DND-41 (cell line): ENCODE measurements at regions not wholly inside any gene's neighbourhood (a gene's known extent, or its start where the extent isn't known, plus 50 kb on each side); places are given as distances from the start of the nearest gene placed in this dataset.

Source experiments
- EZH2 ChIP-seq: IDR thresholded peaks from 3 replicates; pipeline ENCODE4 v1.6.1; 2012; ENCODE audit warnings: borderline replicate concordance, low read depth, mild to moderate bottlenecking, moderate library complexity, low read length, inconsistent platforms; ENCODE audit not compliant: severe bottlenecking
- TF ChIP-seq, protein P1 (sequence below): IDR thresholded peaks from 2 replicates; pipeline ENCODE4 v1.5.1; 2012; ENCODE audit warnings: borderline replicate concordance, low read length, moderate library complexity, mild to moderate bottlenecking; ENCODE audit not compliant: poor library complexity, severe bottlenecking; ENCODE audit errors: extremely low read depth

GRCh38 chr21:41006636-41007035 lies 159.7 kb upstream of the DSCAM start:
- TF ChIP-seq, protein P1, sequence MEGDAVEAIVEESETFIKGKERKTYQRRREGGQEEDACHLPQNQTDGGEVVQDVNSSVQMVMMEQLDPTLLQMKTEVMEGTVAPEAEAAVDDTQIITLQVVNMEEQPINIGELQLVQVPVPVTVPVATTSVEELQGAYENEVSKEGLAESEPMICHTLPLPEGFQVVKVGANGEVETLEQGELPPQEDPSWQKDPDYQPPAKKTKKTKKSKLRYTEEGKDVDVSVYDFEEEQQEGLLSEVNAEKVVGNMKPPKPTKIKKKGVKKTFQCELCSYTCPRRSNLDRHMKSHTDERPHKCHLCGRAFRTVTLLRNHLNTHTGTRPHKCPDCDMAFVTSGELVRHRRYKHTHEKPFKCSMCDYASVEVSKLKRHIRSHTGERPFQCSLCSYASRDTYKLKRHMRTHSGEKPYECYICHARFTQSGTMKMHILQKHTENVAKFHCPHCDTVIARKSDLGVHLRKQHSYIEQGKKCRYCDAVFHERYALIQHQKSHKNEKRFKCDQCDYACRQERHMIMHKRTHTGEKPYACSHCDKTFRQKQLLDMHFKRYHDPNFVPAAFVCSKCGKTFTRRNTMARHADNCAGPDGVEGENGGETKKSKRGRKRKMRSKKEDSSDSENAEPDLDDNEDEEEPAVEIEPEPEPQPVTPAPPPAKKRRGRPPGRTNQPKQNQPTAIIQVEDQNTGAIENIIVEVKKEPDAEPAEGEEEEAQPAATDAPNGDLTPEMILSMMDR = no peak
- TF ChIP-seq EZH2 = no peak
